GM23338 (cell line): ENCODE measurements at regions not wholly inside any gene's neighbourhood (a gene's known extent, or its start where the extent isn't known, plus 50 kb on each side); places are given as distances from the start of the nearest gene placed in this dataset.

Experiments used
- ATAC-seq: fragments of 200-7000 bp; cut with Tn5 transposase; 3 replicates; pipeline ENCODE4 v1.9.1; 2020
- DNase-seq: peaks from one replicate; pipeline ENCODE4 v3.0.0-alpha.2; 2015; ENCODE audit warnings: low spot score
- H2AFZ ChIP-seq: fragments of 200-600 bp; sonication (generic); 2 replicates; pipeline ENCODE4 v1.8.0; 2016; ENCODE audit warnings: antibody characterized with exemption, mild to moderate bottlenecking, moderate library complexity
- H3F3A ChIP-seq: fragments of 200-600 bp; sonication (generic); replicated peaks from 2 replicates; pipeline ENCODE4 v1.8.0; 2017; ENCODE audit warnings: antibody characterized with exemption, mixed run types, low read depth
- H3K27ac ChIP-seq: fragments of 200-600 bp; sonication (generic); 2 replicates; pipeline ENCODE4 v1.6.1; 2016; ENCODE audit warnings: low read depth
- H3K27me3 ChIP-seq: fragments of 200-600 bp; sonication (generic); 2 replicates; pipeline ENCODE4 v1.8.0; 2016; ENCODE audit warnings: mild to moderate bottlenecking, mixed run types, moderate library complexity; ENCODE audit not compliant: insufficient read depth
- H3K36me3 ChIP-seq: fragments of 200-600 bp; sonication (generic); 2 replicates; pipeline ENCODE4 v1.8.0; 2016; ENCODE audit warnings: mild to moderate bottlenecking; ENCODE audit not compliant: insufficient read depth
- H3K4me1 ChIP-seq: fragments of 200-600 bp; sonication (generic); 2 replicates; pipeline ENCODE4 v1.8.0; 2016; ENCODE audit warnings: mild to moderate bottlenecking, moderate library complexity; ENCODE audit not compliant: insufficient read depth
- H3K4me2 ChIP-seq: fragments of 200-600 bp; sonication (generic); 2 replicates; pipeline ENCODE4 v1.7.1; 2017; ENCODE audit warnings: mixed run types
- H3K4me3 ChIP-seq: fragments of 200-600 bp; sonication (generic); 2 replicates; pipeline ENCODE4 v1.6.1; 2016; ENCODE audit warnings: mixed run types
- H3K79me2 ChIP-seq: fragments of 200-600 bp; sonication (generic); replicated peaks from 2 replicates; pipeline ENCODE4 v1.8.0; 2017; ENCODE audit warnings: mild to moderate bottlenecking; ENCODE audit not compliant: insufficient read depth
- H3K9me2 ChIP-seq: fragments of 200-600 bp; sonication (generic); 2 replicates; pipeline ENCODE4 v1.8.0; 2017; ENCODE audit not compliant: insufficient read depth
- H4K20me1 ChIP-seq: fragments of 200-600 bp; sonication (generic); replicated peaks from 2 replicates; pipeline ENCODE4 v1.8.0; 2017; ENCODE audit warnings: mild to moderate bottlenecking; ENCODE audit not compliant: insufficient read depth
- H3K27ac Mint-ChIP-seq: 2 replicates; pipeline ENCODE4 v1.8.0; 2020; ENCODE audit warnings: inconsistent platforms, mild to moderate bottlenecking, moderate library complexity, mixed read lengths
- H3K27me3 Mint-ChIP-seq: 3 replicates; pipeline ENCODE4 v1.8.0; 2022; ENCODE audit warnings: low read depth, mild to moderate bottlenecking, moderate library complexity, mixed read lengths, inconsistent platforms; ENCODE audit not compliant: insufficient read depth, poor library complexity
- H3K36me3 Mint-ChIP-seq: 3 replicates; pipeline ENCODE4 v1.8.0; 2021; ENCODE audit warnings: low read depth, mild to moderate bottlenecking, inconsistent platforms, moderate library complexity, mixed read lengths
- H3K4me1 Mint-ChIP-seq: 3 replicates; pipeline ENCODE4 v1.8.0; 2020; ENCODE audit warnings: mild to moderate bottlenecking, inconsistent platforms, mixed read lengths
- H3K4me3 Mint-ChIP-seq: 3 replicates; pipeline ENCODE4 v1.8.0; 2021; ENCODE audit warnings: moderate library complexity, mild to moderate bottlenecking, inconsistent platforms, mixed read lengths
- H3K9me3 Mint-ChIP-seq: 3 replicates; pipeline ENCODE4 v1.8.0; 2020; ENCODE audit warnings: moderate library complexity, mild to moderate bottlenecking, inconsistent platforms, mixed read lengths
- CTCF ChIP-seq, 2 experiments: fragments of 200-600 bp in 1 of 2; sonication (generic) in 1 of 2; conservative IDR thresholded peaks; 2 replicates each; pipeline versions ENCODE4 v1.5.1 to v1.6.1; 2016 to 2017; ENCODE audit warnings: antibody characterized with exemption in 2 of 2, low read depth in 2 of 2, mild to moderate bottlenecking in 2 of 2, moderate library complexity in 1 of 2
- ETS1 ChIP-seq: IDR thresholded peaks from 2 replicates; pipeline ENCODE4 v1.6.1; 2016; ENCODE audit warnings: antibody characterized with exemption
- EZH2 ChIP-seq: fragments of 200-600 bp; sonication (generic); IDR thresholded peaks from one replicate; pipeline ENCODE4 v1.8.0; 2017; ENCODE audit warnings: antibody characterized with exemption, mild to moderate bottlenecking, low read depth; ENCODE audit not compliant: unreplicated experiment
- EZH2phosphoT487 ChIP-seq: fragments of 200-600 bp; sonication (generic); IDR thresholded peaks from one replicate; pipeline ENCODE4 v1.8.1; 2018; ENCODE audit warnings: antibody characterized with exemption; ENCODE audit not compliant: unreplicated experiment
- JUNB ChIP-seq: IDR thresholded peaks from one replicate; pipeline ENCODE4 v1.6.1; 2016; ENCODE audit warnings: antibody characterized with exemption; ENCODE audit not compliant: unreplicated experiment
- NANOG ChIP-seq: IDR thresholded peaks from 2 replicates; pipeline ENCODE4 v1.6.1; 2016; ENCODE audit warnings: antibody characterized with exemption, borderline replicate concordance
- POLR2AphosphoS5 ChIP-seq: IDR thresholded peaks from 2 replicates; pipeline ENCODE4 v1.6.1; 2016; ENCODE audit warnings: antibody characterized with exemption, low read depth
- STAT1 ChIP-seq: IDR thresholded peaks from one replicate; pipeline ENCODE4 v1.6.1; 2016; ENCODE audit warnings: antibody characterized with exemption; ENCODE audit not compliant: unreplicated experiment
- ZNF114 ChIP-seq: fragments of 250-450 bp; sonication (Bioruptor Pico); IDR thresholded peaks from 2 replicates; pipeline ENCODE4 v1.5.0; 2020; ENCODE audit warnings: mild to moderate bottlenecking, moderate library complexity
- ZNF462 ChIP-seq: fragments of 250-450 bp; sonication (Bioruptor Pico); IDR thresholded peaks from 2 replicates; pipeline ENCODE4 v1.5.0; 2020; ENCODE audit warnings: mild to moderate bottlenecking, moderate library complexity

GRCh38 chr1:164320790-164321731 lies 237.9 kb upstream of the PBX1 start (continued):
- TF ChIP-seq CTCF (conservative IDR thresholded peaks at IDR 0.05; ENCODE audit: low read depth in 2 of 2) (no peak), POLR2AphosphoS5 (no peak), EZH2 (no peak), STAT1 (no peak), ETS1 (no peak), ZNF114 (CRISPR knock-in tag) (no peak)

GRCh38 chr1:164325786-164326185 lies 233.2 kb upstream of the PBX1 start:
- peaks cover 13% of the 10 kb centered on the region; the same call in 1 of the 2 replicates for H3K27me3 ChIP-seq
- no peaks in the 10 kb centered on the region for H3K36me3 Mint-ChIP-seq
- no peaks in the 10 kb centered on the region; the same call in 1 of the 2 replicates for H3K4me1 ChIP-seq
- no peaks in the 10 kb centered on the region for H4K20me1 ChIP-seq
- H3F3A ChIP-seq, result no peaks in the 10 kb centered on the region
- H3K9me3 Mint-ChIP-seq, result no peaks in the 10 kb centered on the region; the same call in 2 of the 3 replicates
- 0 out of 2 replicates have a peak, but pooled peaks cover 7% of the 10 kb centered on the region for H3K9me2 ChIP-seq
- DNase-seq (no peak), ATAC-seq (no peak)
- H3K4me2 ChIP-seq, result no peak overlapping the region
- peaks cover 3% of the 10 kb centered on the region; the same call in 2 of the 3 replicates for H3K4me1 Mint-ChIP-seq
- H3K79me2 ChIP-seq, result no peaks in the 10 kb centered on the region
- H3K4me3 ChIP-seq, result no peak overlapping the region
- no peaks in the 10 kb centered on the region; the same call in 1 of the 2 replicates for H3K36me3 ChIP-seq
- H3K27ac Mint-ChIP-seq, result no peak overlapping the region
- H3K27ac ChIP-seq, result no peak overlapping the region
- H3K27me3 Mint-ChIP-seq, result peaks cover 3% of the 10 kb centered on the region
- H3K4me3 Mint-ChIP-seq, result no peak overlapping the region
- H2AFZ ChIP-seq, result no peak overlapping the region
- TF ChIP-seq JUNB (no peak), ETS1 (no peak), NANOG (no peak), ZNF114 (CRISPR knock-in tag) (no peak), ZNF462 (no peak), EZH2phosphoT487 (no peak)
